COLO668 (cell line): ENCODE measurements at regions not wholly inside any gene's neighbourhood (a gene's known extent, or its start where the extent isn't known, plus 50 kb on each side); places are given as distances from the start of the nearest gene placed in this dataset.
"Not testable (repeated sequence)": the region's sequence is repeated elsewhere in the genome, so short reads cannot be mapped to it uniquely, and the experiment has no call there.

ENCODE experiments used
- DNase-seq: peaks from one replicate; lab custom pipeline; 2025; ENCODE audit not compliant: unreplicated experiment; lab: John Stamatoyannopoulos, UW

- not testable (repeated sequence) for DNase-seq
These were observed 51.9 kb downstream of the DIPK2A start for GRCh38 chr3:144023543-144023942.

DNA sequence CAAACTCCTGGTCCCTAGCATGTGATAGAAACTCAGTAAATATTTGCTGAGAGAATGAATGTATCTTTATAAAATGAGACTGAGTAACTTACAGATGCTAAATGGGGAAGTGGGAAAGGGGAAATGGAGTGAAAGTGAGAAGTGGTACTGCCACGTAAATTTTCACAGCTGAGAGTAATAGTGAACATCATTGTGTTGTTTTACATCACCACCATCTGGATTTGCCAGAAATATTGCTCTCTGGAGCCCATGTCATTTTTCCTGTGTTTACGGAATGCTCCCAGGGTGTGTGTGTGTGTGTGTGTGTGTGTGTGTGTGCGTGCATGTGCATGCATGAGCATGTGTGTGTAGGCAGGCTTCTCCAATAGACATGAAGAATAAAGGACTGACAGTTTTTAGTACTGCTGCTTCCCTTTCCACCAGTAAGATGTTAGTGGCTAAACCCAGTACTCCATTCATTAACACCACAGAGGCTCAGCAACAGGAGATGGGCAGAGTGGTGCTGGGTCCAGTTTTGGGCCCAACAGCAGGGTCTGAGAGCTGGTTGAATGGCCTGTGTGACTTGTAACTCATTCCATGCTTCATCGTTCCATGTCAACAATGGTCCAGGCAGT lies 57.3 kb downstream of the DIPK2A start:
- DNase-seq: no peak

DNA sequence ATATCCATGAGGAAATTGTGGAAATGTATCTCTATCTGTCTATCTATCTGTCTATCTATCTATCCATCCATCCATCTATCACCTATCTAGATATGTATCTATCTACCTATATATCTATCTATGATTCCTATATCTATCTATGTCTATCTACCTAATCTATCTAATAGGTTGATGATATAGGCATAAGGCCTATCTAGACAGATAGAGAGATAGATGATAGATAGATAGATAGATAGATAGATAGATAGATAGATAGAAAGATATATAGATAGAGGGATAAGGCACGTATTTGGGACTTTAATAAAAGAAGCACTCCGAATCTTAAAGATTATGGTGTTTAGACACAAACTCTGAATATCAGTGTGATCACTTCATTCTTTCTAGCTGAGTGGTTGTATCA lies 58.1 kb downstream of the DIPK2A start:
- no peak for DNase-seq

DNA sequence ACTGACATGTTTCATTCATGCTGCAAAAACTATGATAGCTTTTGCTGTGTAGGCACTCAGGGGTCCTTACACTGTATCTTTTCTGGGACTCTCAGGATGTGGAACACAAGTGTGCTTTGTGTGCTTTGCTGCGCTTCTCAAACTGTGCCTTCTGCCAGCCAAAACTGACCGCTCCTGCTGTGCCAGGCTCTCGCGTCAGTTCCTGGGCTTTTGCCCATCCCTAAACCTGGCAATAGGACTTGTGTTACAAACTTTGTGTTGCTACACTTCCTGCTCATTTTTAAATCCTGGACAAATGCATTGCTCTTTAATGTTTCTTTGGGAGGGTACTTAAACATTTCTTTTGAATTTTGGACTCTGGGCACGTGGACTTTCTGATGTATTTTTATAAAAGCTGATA lies 60.3 kb downstream of the DIPK2A start:
- no peak for DNase-seq

- no peak for DNase-seq
These were observed 61.1 kb downstream of the DIPK2A start for GRCh38 chr3:144032531-144033239.

GRCh38 chr3:144033240-144033589 lies 61.6 kb downstream of the DIPK2A start:
- DNase-seq: no peak

GRCh38 chr3:144033863-144034262 lies 62.2 kb downstream of the DIPK2A start:
- no peak for DNase-seq

GRCh38 chr3:144034715-144035290 lies 63.2 kb downstream of the DIPK2A start:
- no peak for DNase-seq

DNA sequence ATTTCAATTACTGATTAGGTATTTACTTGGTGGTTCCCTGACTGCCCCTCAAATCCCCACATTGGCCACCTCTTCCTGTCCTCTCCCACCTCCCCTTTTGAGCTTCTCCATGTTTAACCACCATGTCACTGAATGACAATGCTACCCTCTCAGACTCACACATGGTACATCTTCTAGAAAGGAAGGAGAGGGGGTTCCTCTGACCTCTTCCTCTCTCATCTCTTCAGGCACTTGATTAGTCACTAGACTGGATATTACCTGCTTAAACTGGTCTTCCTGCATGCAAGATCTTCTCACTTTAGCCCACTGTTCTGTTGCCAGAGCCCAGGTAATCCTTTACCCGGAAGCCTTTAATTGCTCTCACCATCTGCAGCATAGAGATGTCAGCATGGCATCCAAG lies 64.9 kb downstream of the DIPK2A start:
- DNase-seq: no peak

DNA sequence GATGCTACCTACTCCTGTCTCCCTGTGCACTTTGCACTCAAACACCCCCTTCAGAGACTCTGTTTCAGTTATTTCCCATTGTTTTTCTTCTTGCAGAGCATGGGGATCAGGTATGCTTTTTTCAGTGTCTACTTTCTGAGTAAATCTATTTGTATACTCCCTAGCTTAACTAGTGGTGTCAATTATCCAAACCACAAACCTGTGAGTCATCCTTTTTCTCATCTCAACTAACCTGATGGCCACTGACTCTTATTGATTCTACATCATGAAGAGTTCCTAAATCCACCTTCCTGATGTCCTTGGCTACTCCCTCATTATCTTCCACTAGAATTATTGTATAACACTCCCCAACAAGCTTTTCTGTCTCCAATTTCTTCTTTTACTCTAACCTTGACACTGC lies 68.0 kb downstream of the DIPK2A start:
- peak; percentile 6 for DNase-seq

DNA sequence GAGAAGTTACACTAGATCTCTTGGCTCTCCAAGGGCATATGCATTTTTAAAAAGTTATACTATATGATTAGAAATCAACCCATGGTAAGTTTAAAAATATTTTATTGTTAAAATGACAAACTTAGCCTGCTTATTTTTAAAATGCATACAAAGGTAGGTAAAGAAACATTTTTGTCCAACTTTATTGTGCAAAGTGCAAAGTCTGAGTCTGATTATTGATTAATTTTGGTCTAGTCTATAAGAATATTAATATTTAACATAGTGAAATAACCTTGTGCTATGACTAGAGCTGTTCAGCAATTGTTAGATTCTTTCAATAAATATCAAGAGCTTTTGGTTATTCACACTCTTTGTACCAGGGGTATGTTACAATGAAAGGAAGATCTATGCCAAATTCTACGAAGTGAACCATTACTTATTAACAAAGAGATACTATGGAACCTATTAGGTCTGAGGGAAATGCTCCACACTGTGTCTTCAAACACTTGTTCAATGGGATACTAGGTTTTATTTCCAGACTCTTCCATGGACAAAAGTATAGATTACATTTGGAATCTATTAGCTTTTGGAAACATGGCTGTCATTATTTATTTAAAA lies 70.4 kb downstream of the DIPK2A start:
- no peak for DNase-seq

DNA sequence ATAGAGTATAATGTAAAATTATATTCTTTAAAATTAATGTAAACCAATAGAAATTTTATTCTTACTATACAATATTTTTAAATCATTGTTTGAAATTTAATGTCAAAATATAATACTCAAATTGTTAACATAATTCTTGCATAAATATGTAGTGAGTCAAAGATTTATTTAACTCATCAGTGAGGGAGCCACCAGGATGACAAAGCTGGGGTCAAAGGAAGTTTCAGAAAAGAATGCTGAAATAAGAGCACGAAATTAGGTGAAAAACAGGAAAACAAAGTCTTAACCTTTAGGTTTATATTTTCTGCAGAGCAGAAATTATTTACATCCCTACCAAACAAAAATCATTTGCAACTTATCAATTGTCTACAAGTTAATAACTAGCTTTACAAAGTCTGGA lies 74.1 kb downstream of the DIPK2A start:
- DNase-seq: no peak

- DNase-seq: no peak
These were observed 77.8 kb downstream of the DIPK2A start for GRCh38 chr3:144049374-144049773.

GRCh38 chr3:144051211-144051610 lies 79.6 kb downstream of the DIPK2A start:
- no peak for DNase-seq

DNA sequence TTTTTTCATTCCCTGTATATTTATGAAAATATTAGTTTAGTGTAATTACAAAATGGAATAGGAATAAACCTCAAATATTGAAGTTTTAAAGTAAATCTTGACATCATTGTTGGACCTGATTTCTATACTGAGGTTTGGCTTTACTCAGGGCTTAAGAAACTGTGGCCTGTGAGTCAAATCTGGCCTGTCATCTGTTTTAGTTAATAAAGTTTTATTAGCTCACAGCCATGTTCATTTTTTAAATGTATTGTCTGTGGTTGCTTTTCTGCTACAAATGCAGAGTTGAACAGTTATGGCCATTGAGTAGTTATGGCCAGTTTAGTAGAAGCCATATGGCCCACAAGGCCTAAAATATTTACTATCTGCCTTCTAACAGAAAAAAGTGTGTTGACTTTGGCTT lies 80.7 kb downstream of the DIPK2A start:
- no peak for DNase-seq

- no peak for DNase-seq
These were observed 81.5 kb downstream of the DIPK2A start for GRCh38 chr3:144053121-144053520.

GRCh38 chr3:144054766-144055165 lies 83.1 kb downstream of the DIPK2A start:
- DNase-seq: no peak

GRCh38 chr3:144055604-144056003 lies 84.0 kb downstream of the DIPK2A start:
- no peak for DNase-seq

DNA sequence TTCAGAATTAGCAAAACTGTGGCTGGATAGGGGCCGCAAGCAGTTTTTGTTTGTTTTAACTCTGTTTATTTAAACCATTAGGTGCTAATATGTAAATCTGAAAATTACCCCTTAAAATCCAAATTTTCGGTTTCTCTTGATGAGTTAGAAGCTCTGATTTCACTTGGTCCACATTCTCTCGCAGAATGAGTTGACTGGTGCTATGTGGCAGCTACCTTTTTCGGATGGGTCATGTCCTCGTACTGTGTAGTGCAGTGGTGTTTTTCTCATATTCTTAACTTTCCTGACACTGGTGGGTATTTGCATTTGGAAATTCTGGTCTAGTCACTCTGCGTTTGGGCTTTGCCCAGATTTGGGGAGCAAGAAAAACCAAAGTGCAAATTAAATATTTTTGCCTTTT lies 87.1 kb downstream of the DIPK2A start:
- no peak for DNase-seq

DNA sequence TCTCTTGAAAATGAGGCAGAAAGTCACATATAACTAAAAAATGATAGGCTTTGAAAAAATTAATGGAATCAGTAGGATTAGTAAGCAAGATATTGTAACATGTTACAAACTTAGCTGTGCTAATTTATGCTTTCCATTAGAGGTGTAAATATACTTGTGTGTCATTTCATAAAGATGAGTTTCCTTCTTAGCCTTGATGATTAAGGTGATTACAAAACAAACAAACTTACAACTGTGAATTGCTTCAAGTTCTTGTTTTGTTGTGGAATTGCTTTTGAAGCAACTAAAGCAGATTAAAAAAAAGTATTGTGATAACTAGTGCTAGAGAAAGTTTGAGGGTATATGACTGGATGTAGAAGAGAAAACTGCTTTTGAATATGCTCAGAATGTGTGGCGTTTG lies 87.9 kb downstream of the DIPK2A start:
- no peak for DNase-seq

GRCh38 chr3:144060881-144061280 lies 89.3 kb downstream of the DIPK2A start:
- no peak for DNase-seq

DNA sequence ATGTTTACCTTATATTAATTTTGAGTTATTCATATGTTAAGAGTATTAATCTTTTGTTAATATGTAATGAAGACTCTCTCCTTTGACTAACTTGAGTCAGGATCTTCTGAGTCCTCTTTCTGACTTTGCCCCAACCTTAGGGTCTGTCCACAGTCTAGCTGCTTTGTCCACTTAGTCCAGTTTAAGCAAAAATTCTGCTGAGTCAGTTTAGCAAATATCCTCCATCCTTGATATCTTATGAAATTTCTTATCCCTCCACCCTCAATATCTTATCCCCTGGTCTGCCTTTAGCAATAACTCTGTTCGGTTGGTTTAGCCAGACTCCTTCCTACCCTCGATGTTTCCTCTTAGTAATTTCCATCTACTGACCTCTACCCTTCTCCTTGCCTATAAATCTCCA lies 91.7 kb downstream of the DIPK2A start:
- no peak for DNase-seq
